ENCODE measurements at regions not wholly inside any gene's neighbourhood (a gene's known extent, or its start where the extent isn't known, plus 50 kb on each side); places are given as distances from the start of the nearest gene placed in this dataset.

GRCh38 chr3:132136334-132136716, 101.5 kb upstream of the CPNE4 start:
- no peak for FAIRE-seq
- no peak overlapping the region for H3K9ac ChIP-seq (ENCODE audit: insufficient read depth, low read depth, low read length)
- BruUV-seq (replicated peaks) = no TSS peak

More at GRCh38 chr3:132136334-132136716, 101.5 kb upstream of the CPNE4 start:
- Histone ChIP-seq H3K4me1 (ENCODE audit: insufficient read depth, low read length) (no peaks in the 10 kb centered on the region), H3K4me2 (ENCODE audit: low read depth, low read length) (no peak overlapping the region), H3K4me3 (replicated peaks in 1 of 3; ENCODE audit: insufficient read depth in 1 of 3, low read depth in 2 of 3, low read length in 3 of 3) (no peak overlapping the region), H3K27me3 (ENCODE audit: control insufficient read depth in 1 of 2, insufficient read depth in 2 of 2, low read length in 2 of 2) (no peaks in the 10 kb centered on the region), H2AFZ (ENCODE audit: low read length) (no peak overlapping the region), H3K79me2 (ENCODE audit: insufficient read depth, low read length) (no peaks in the 10 kb centered on the region), H4K20me1 (ENCODE audit: insufficient read depth, low read length) (no peaks in the 10 kb centered on the region), H3K9me3 (ENCODE audit: low read length) (no peaks in the 10 kb centered on the region), H3K36me3 (replicated peaks in 1 of 2; ENCODE audit: control insufficient read depth in 1 of 2, insufficient read depth in 2 of 2, low read length in 2 of 2) (no peaks in the 10 kb centered on the region), H3K27ac (ENCODE audit: extremely low read length, insufficient read depth, low read length) (no peak overlapping the region)
- in situ Hi-C loops (cut with HindIII; ENCODE audit: extremely low pct_ligation_motif_present, low pct_unique_long_range_greater_than_20kb) (no loop called here), intact Hi-C loops (cut with micrococcal nuclease; ENCODE audit: unreplicated experiment) (no loop called here)
- CTCF ChIA-PET (ENCODE audit: low intra/inter-chr PET ratio, low total read pairs) = no interaction called here
- WGBS (ENCODE audit: low lambda C conversion rate) = 20% methylated on average over 2 of the region's 2 CpGs
- POLR2A ChIA-PET = no interaction called here
- DNase-seq (ENCODE audit: low spot score) (no peak), ATAC-seq (no peak)
- TF ChIP-seq ZNF343 (CRISPR knock-in tag; IDR thresholded peaks at IDR 0.05) = no peak
- TF ChIP-seq ZBTB7A (CRISPR knock-in tag; IDR thresholded peaks at IDR 0.05) = no peak
- TF ChIP-seq HMG20A (CRISPR knock-in tag; IDR thresholded peaks at IDR 0.05; ENCODE audit: borderline replicate concordance) = no peak
- no peak for TF ChIP-seq HOXA3 (CRISPR knock-in tag; IDR thresholded peaks at IDR 0.05)
- TF ChIP-seq ZNF441 (CRISPR knock-in tag; IDR thresholded peaks at IDR 0.05; ENCODE audit: borderline replicate concordance) = no peak
- TF ChIP-seq SKIL (CRISPR knock-in tag; IDR thresholded peaks at IDR 0.05; ENCODE audit: borderline replicate concordance) = no peak
- TF ChIP-seq ZNF710 (CRISPR knock-in tag; IDR thresholded peaks at IDR 0.05; ENCODE audit: borderline replicate concordance) = no peak
- TF ChIP-seq ZNF773 (CRISPR knock-in tag; IDR thresholded peaks at IDR 0.05; ENCODE audit: borderline replicate concordance) = no peak
- TF ChIP-seq ZNF670 (CRISPR knock-in tag; IDR thresholded peaks at IDR 0.05; ENCODE audit: borderline replicate concordance) = no peak
- TF ChIP-seq ZNF629 (CRISPR knock-in tag; conservative IDR thresholded peaks at IDR 0.05) = no peak
- TF ChIP-seq MTF2 (CRISPR knock-in tag; IDR thresholded peaks at IDR 0.05; ENCODE audit: borderline replicate concordance) = no peak
- no peak for TF ChIP-seq BRD4 (CRISPR knock-in tag; IDR thresholded peaks at IDR 0.05)
- TF ChIP-seq HOXA9 (CRISPR knock-in tag; IDR thresholded peaks at IDR 0.05; ENCODE audit: borderline replicate concordance) = no peak
- TF ChIP-seq ELF4 (CRISPR knock-in tag; IDR thresholded peaks at IDR 0.05; ENCODE audit: borderline replicate concordance) = no peak
- TF ChIP-seq AFF4 (CRISPR knock-in tag; IDR thresholded peaks at IDR 0.05) = no peak
- TF ChIP-seq ZNF337 (CRISPR knock-in tag; IDR thresholded peaks at IDR 0.05; ENCODE audit: borderline replicate concordance, low read depth) = no peak
- TF ChIP-seq JUND (CRISPR knock-in tag; IDR thresholded peaks at IDR 0.05) = no peak
- TF ChIP-seq POLR2G (IDR thresholded peaks at IDR 0.05; ENCODE audit: low read depth, low read length) = no peak

All from HepG2 (cell line).